ENCODE measurements at regions not wholly inside any gene's neighbourhood (a gene's known extent, or its start where the extent isn't known, plus 50 kb on each side); places are given as distances from the start of the nearest gene placed in this dataset.

DNA sequence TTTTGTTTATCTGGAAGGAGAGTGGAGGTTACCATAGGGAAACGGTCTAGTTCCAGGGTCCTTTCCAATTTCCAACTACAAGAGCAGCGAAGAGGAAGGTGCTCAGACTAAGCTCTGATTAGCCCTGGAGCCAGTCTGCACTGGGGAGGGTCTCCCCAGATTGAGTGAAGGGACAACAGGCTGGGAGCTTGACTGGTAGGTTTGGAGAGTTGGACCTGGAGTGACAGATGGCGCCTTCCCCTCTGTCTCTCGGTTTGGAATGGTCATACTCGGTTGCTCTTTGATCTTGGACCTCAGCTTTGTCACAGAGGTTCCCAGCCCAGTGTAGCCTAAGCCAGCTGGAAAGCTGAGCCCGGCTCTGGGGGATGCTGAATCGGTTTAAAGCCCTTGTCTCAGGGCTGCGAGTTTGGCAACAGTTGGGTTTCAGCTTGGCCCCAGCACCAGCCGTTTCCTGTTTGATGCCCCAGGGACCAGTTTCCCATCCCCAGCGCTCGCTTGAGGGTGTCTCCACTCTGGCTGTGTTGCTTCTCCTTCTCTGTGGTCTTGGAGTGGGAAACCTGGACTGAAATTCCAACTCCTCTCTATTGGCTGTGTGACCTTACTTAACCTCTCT is 53.1 kb upstream of the ULK4 start:
- H3K27me3 ChIP-seq (ENCODE audit: control insufficient read depth in 1 of 2, insufficient read depth in 2 of 2, low read length in 1 of 2): no peaks in the 10 kb centered on the region
- WGBS, 2 donors: 0 to 2% methylated on average over 11 of the region's 11 CpGs
- H3K4me1 ChIP-seq (ENCODE audit: control insufficient read depth in 1 of 2, insufficient read depth in 2 of 2, low read length in 2 of 2): no peaks in the 10 kb centered on the region
- H3K27ac ChIP-seq (ENCODE audit: low read depth in 1 of 2, low read length in 2 of 2): peak overlapping the region in 1 of 2 donors; percentile 81
- intact Hi-C loops (cut with DNase I): loop anchor here (2.0 to 5.0 kb wide), 3 partner anchors 53 to 82 kb away; partner anchors contain the start of gene ULK4 (in 1 of the 2)
- H3K9me3 ChIP-seq (ENCODE audit: control insufficient read depth, low read length): no peaks in the 10 kb centered on the region
- H3K36me3 ChIP-seq (ENCODE audit: control insufficient read depth in 1 of 2, insufficient read depth in 2 of 2, low read length in 1 of 2): no peaks in the 10 kb centered on the region
- DNase-seq (peak; percentile 83), ATAC-seq (ENCODE audit: low FRiP score) (peak; percentile 67)
- H3K4me3 ChIP-seq (ENCODE audit: low read length in 2 of 2): peak overlapping the region; percentile 75 to 80

DNA sequence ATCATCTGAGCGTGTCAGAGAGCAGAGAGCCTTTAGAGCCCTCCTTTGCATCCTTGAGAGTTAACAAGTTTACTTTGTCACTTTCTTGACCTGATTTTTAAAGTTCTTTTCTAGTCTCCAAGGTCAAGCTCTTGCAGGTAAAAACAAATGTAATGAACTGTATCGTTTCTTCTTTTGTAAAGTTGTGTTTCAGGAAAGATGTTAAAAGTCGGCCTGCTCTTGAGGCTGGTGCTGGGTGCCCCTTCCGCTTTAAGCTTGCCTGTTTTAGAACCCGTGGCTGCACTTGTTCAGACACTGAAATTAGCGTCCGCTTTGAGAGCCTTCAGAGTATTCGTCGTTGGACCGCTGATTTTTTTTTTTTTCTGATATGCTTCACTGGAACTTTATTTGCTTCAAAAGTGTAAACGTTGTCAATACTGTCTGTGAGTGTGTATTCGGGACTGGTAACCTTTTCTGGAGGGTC is 52.6 kb upstream of the ULK4 start:
- peak overlapping the region in 1 of 2 donors; percentile 81 for H3K27ac ChIP-seq (ENCODE audit: low read depth in 1 of 2, low read length in 2 of 2)
- no peaks in the 10 kb centered on the region for H3K4me1 ChIP-seq (ENCODE audit: control insufficient read depth in 1 of 2, insufficient read depth in 2 of 2, low read length in 2 of 2)
- DNase-seq: no peak

DNA sequence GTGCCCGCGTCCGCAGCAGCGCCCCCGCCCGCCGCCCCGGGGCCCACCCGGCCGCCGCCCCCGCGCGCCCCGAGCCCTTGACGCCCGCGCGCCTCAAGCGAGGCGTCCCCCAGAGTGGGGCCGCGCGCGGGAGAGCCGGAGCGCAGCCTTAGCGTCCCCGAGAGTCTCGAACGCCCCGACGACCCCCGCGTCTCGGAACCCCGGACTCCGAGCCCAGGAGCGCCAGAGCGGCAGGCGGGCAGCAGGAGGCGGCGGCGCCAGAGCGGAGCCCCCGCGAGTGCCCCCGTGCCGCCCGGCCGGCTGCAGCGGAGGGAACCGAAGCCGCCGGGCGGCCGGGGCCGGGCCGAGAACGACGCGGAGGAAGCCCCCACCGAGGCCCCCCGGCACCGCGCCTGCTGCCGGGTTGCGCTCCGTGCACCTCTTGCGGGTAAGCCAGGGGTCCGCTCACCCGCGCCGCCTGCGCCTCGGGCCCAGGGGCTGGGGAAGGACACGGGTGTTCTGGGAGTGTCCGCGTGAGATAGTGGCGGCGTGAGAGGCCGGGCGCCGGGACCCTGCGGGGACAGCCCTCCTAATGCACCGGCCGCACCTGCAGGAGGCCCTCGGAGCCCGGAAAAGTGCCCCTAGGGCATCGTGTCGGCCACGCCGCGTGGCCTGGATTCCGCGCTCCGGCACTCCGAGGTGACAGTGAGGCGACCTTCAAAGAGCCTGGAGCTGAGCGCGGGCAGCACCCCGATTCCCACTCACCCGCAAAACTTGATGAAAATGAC is 52.0 kb upstream of the ULK4 start:
- ATAC-seq (ENCODE audit: low FRiP score) (peak; percentile 53), DNase-seq (peak; percentile 58 to 80)
- intact Hi-C loops (cut with DNase I): loop anchor here (2.0 to 5.0 kb wide), 3 partner anchors 52 to 83 kb away; partner anchors contain the start of gene ULK4 (in 1 of the 2)
- H3K36me3 ChIP-seq (ENCODE audit: control insufficient read depth in 1 of 2, insufficient read depth in 2 of 2, low read length in 1 of 2): no peaks in the 10 kb centered on the region
- H3K27ac ChIP-seq (ENCODE audit: low read depth in 1 of 2, low read length in 2 of 2): peak overlapping the region in 1 of 2 donors; percentile 27
- H3K4me1 ChIP-seq (ENCODE audit: control insufficient read depth in 1 of 2, insufficient read depth in 2 of 2, low read length in 2 of 2): no peaks in the 10 kb centered on the region
- H3K9me3 ChIP-seq (ENCODE audit: control insufficient read depth, low read length): no peaks in the 10 kb centered on the region
- 0% methylated on average over 58 to 103 of the region's 103 CpGs for WGBS, 2 donors
- no peaks in the 10 kb centered on the region for H3K27me3 ChIP-seq (ENCODE audit: control insufficient read depth in 1 of 2, insufficient read depth in 2 of 2, low read length in 1 of 2)
- H3K4me3 ChIP-seq (ENCODE audit: low read length in 2 of 2): peak overlapping the region; percentile 75 to 80

More for the DNA sequence above, 52.6 kb upstream of the ULK4 start:
- Histone ChIP-seq H3K27me3 (ENCODE audit: control insufficient read depth in 1 of 2, insufficient read depth in 2 of 2, low read length in 1 of 2) (no peaks in the 10 kb centered on the region), H3K36me3 (ENCODE audit: control insufficient read depth in 1 of 2, insufficient read depth in 2 of 2, low read length in 1 of 2) (no peaks in the 10 kb centered on the region), H3K4me3 (ENCODE audit: low read length in 2 of 2) (peak overlapping the region; percentile 75 to 80), H3K9me3 (ENCODE audit: control insufficient read depth, low read length) (no peaks in the 10 kb centered on the region)
- ATAC-seq (ENCODE audit: low FRiP score): no peak
- intact Hi-C loops (cut with DNase I): loop anchor here (2.0 to 5.0 kb wide), 3 partner anchors 52 to 83 kb away; partner anchors contain the start of gene ULK4 (in 1 of the 2)
- 0 to 1% methylated on average over 12 of the region's 12 CpGs for WGBS, 2 donors

DNA sequence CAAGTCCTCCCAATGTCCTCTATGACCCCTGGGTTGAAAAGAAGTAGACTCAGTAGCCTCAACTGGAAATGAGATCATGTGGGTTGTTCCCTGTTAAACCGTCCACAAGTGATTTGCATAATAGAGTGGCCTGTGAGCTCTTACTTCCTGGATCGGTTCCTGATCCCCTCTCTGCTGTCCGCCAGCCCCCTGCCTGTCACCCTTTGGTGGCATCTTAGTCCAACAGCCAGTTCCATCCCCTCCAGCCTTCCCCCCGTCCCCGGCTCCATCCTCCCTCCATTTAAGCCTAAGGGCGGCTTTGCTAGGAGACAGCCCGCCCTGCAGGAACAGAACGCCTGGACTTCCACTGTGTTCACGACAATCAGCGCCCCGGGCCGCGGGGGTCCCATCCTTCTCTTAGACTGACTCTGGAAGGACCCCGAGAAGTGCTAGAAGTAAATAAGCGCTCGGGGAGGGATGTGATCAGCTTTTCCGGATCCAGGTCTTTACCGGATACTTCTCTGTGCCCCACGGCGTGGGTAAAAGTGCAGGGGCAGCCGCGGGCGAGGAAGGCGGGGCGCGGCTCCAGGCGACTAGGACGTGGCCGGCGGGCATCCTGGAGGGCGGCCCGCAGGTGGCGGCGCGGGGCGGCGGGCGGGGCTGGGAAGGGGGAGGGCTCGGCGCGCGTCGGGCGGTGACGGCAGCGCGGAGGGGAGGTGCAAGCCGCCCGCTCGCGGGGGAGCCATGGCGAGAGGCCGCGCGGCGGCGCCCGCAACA is 51.2 kb upstream of the ULK4 start:
- H3K27ac ChIP-seq (ENCODE audit: low read depth in 1 of 2, low read length in 2 of 2): peak overlapping the region in 1 of 2 donors; percentile 73
- DNase-seq (peak; percentile 84 to 93), ATAC-seq (ENCODE audit: low FRiP score) (peak; percentile 91)
- 2 to 5% methylated on average over 30 to 58 of the region's 58 CpGs for WGBS, 2 donors
- H3K27me3 ChIP-seq (ENCODE audit: control insufficient read depth in 1 of 2, insufficient read depth in 2 of 2, low read length in 1 of 2): no peaks in the 10 kb centered on the region
- H3K9me3 ChIP-seq (ENCODE audit: control insufficient read depth, low read length): no peaks in the 10 kb centered on the region
- H3K36me3 ChIP-seq (ENCODE audit: control insufficient read depth in 1 of 2, insufficient read depth in 2 of 2, low read length in 1 of 2): no peaks in the 10 kb centered on the region
- H3K4me1 ChIP-seq (ENCODE audit: control insufficient read depth in 1 of 2, insufficient read depth in 2 of 2, low read length in 2 of 2): no peaks in the 10 kb centered on the region
- H3K4me3 ChIP-seq (ENCODE audit: low read length in 2 of 2): peak overlapping the region; percentile 75 to 80
- intact Hi-C loops (cut with DNase I): loop anchor here (5.0 kb wide), 2 partner anchors 51 to 84 kb away; partner anchors contain the start of gene ULK4 (in 1 of the 2)

DNA sequence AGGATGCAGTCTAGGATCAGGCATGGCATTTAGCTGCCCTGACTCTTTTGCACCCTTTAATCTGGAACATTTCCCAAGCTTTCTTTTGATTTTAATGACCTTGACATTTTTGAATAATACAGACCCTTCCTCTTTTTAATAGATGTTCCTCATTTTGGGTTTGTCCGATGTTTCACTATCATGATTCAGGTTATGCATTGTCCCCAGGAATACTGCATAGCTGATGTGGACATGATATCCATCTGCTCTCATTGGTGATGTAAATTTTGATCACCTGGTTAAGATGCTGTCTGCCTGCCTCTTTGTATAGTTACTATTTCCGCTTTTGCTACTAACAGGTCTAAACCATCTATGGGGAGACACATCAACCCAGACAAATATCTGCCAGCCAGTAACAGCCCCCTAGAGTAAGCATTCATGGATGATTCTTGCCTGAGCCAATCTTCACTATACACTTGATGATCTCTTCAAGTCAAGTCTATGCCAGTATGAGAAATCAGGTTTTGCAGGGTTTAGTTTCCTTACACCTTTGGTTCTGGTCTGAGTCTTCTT is 50.6 kb upstream of the ULK4 start:
- no peak for DNase-seq
- Histone ChIP-seq H3K4me3 (ENCODE audit: low read length in 2 of 2) (no peak overlapping the region), H3K27ac (ENCODE audit: low read depth in 1 of 2, low read length in 2 of 2) (no peak overlapping the region), H3K36me3 (ENCODE audit: control insufficient read depth in 1 of 2, insufficient read depth in 2 of 2, low read length in 1 of 2) (no peaks in the 10 kb centered on the region), H3K4me1 (ENCODE audit: control insufficient read depth in 1 of 2, insufficient read depth in 2 of 2, low read length in 2 of 2) (no peaks in the 10 kb centered on the region), H3K9me3 (ENCODE audit: control insufficient read depth, low read length) (no peaks in the 10 kb centered on the region), H3K27me3 (ENCODE audit: control insufficient read depth in 1 of 2, insufficient read depth in 2 of 2, low read length in 1 of 2) (no peaks in the 10 kb centered on the region)
- intact Hi-C loops (cut with DNase I): loop anchor here (5.0 kb wide), 2 partner anchors 50 to 85 kb away; partner anchors contain the start of gene ULK4 (in 1 of the 2)
- WGBS, 2 donors: 84 to 91% methylated on average over 2 of the region's 2 CpGs
- no peak for ATAC-seq (ENCODE audit: low FRiP score)
